22Rv1 (cell line): ENCODE measurements at regions not wholly inside any gene's neighbourhood (a gene's known extent, or its start where the extent isn't known, plus 50 kb on each side); places are given as distances from the start of the nearest gene placed in this dataset.
"Not testable (repeated sequence)": the region's sequence is repeated elsewhere in the genome, so short reads cannot be mapped to it uniquely, and the experiment has no call there.

Experiments
- CTCF ChIP-seq: fragments of 450-650 bp; IDR thresholded peaks from 2 replicates; pipeline ENCODE4 v1.5.1; 2017; ENCODE audit warnings: mild to moderate bottlenecking
- ZFX ChIP-seq: fragments of 450-650 bp; IDR thresholded peaks from 2 replicates; pipeline ENCODE4 v1.6.1; 2017; ENCODE audit warnings: antibody characterized with exemption, borderline replicate concordance

- not testable (repeated sequence) for TF ChIP-seq CTCF, ZFX
Observed at GRCh38 chr3:153506686-153507085, 344.7 kb downstream of the RAP2B start.
